GM12892 (cell line): ENCODE measurements at regions not wholly inside any gene's neighbourhood (a gene's known extent, or its start where the extent isn't known, plus 50 kb on each side); places are given as distances from the start of the nearest gene placed in this dataset.

ENCODE experiments used
- POLR2A ChIP-seq: IDR thresholded peaks from 2 replicates; pipeline ENCODE4 v1.6.1; 2011; ENCODE audit warnings: low read depth, low read length, control low read depth
- POLR2AphosphoS5 ChIP-seq: IDR thresholded peaks from 2 replicates; pipeline ENCODE4 v1.6.1; 2011; ENCODE audit warnings: low read depth, low read length, control low read depth
- TAF1 ChIP-seq: IDR thresholded peaks from 2 replicates; pipeline ENCODE4 v1.6.1; 2011; ENCODE audit warnings: low read depth, mild to moderate bottlenecking, control low read depth, low read length, borderline replicate concordance

DNA sequence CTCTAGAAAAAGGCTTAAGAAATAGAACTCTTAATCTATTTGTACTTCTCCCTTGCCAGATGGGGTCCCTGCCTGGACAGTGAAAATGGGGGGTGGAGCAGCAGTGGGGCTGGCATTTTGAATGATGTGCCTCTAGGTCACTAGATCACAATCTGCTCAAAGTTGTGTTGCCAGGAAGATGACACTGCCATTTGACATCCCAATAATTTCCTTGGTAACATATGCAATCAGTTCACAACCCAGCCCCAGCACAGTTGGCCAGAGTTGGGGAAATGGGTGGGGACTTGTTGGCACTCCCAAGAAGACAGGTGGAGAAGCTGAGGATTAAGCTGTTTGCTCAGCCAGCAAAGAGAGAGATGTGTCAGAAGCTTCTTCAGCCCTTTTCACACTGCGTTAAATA is 558.3 kb upstream of the KLHL29 start:
- TF ChIP-seq POLR2A, result no peak
- no peak for TF ChIP-seq POLR2AphosphoS5
- no peak for TF ChIP-seq TAF1
